ENCODE measurements at regions not wholly inside any gene's neighbourhood (a gene's known extent, or its start where the extent isn't known, plus 50 kb on each side); places are given as distances from the start of the nearest gene placed in this dataset.
"Not testable (repeated sequence)": the region's sequence is repeated elsewhere in the genome, so short reads cannot be mapped to it uniquely, and the experiment has no call there.

GRCh38 chr21:15446223-15446622, 283.6 kb upstream of the USP25 start:
- H2AFZ ChIP-seq (ENCODE audit: low read length), result no peak overlapping the region
- no peak overlapping the region for H3K27ac ChIP-seq (ENCODE audit: low read depth, low read length, poor library complexity, severe bottlenecking)
- H3K4me1 ChIP-seq (ENCODE audit: insufficient read depth, low read length, poor library complexity, severe bottlenecking), result no peaks in the 10 kb centered on the region
- no peaks in the 10 kb centered on the region for H3K79me2 ChIP-seq (ENCODE audit: insufficient read depth, low read depth, low read length)
- H3K4me2 ChIP-seq (ENCODE audit: low read length), result no peak overlapping the region
- no peaks in the 10 kb centered on the region for H3K9me2 ChIP-seq (ENCODE audit: insufficient read depth, low read length)
- intact Hi-C loops (cut with micrococcal nuclease; ENCODE audit: unreplicated experiment), result no loop called here
- ChIA-PET CTCF (ENCODE audit: unreplicated experiment) (no interaction called here), POLR2A (no interaction called here)
- H3K4me3 ChIP-seq (ENCODE audit: low read depth, low read length, poor library complexity, severe bottlenecking), result no peak overlapping the region
- H3K36me3 ChIP-seq (ENCODE audit: insufficient read depth, low read length), result no peaks in the 10 kb centered on the region
- DNase-seq (ENCODE audit: low spot score), result no peak
- no TSS peak for BruUV-seq (replicated peaks)
- no peaks in the 10 kb centered on the region for H3K9me3 ChIP-seq (ENCODE audit: low read length)
- H4K20me1 ChIP-seq (ENCODE audit: insufficient read depth, low read length), result no peaks in the 10 kb centered on the region
- no peak for TF ChIP-seq CTCF (conservative IDR thresholded peaks at IDR 0.05; ENCODE audit: low read length)
- TF ChIP-seq EZH2phosphoT487 (IDR thresholded peaks at IDR 0.05; ENCODE audit: borderline replicate concordance, low read depth, low read length), result no peak

GRCh38 chr21:15449556-15449955, 280.2 kb upstream of the USP25 start:
- H2AFZ ChIP-seq (ENCODE audit: low read length), result no peak overlapping the region
- H3K27ac ChIP-seq (ENCODE audit: low read depth, low read length, poor library complexity, severe bottlenecking), result no peak overlapping the region
- TF ChIP-seq EZH2phosphoT487 (IDR thresholded peaks at IDR 0.05; ENCODE audit: borderline replicate concordance, low read depth, low read length), result no peak
- no peak for TF ChIP-seq CTCF (conservative IDR thresholded peaks at IDR 0.05; ENCODE audit: low read length)
- ChIA-PET POLR2A (no interaction called here), CTCF (ENCODE audit: unreplicated experiment) (no interaction called here)
- H3K36me3 ChIP-seq (ENCODE audit: insufficient read depth, low read length), result no peaks in the 10 kb centered on the region
- H3K4me1 ChIP-seq (ENCODE audit: insufficient read depth, low read length, poor library complexity, severe bottlenecking), result no peaks in the 10 kb centered on the region
- H3K9me2 ChIP-seq (ENCODE audit: insufficient read depth, low read length), result no peaks in the 10 kb centered on the region
- H3K4me2 ChIP-seq (ENCODE audit: low read length), result no peak overlapping the region
- H3K9me3 ChIP-seq (ENCODE audit: low read length), result no peaks in the 10 kb centered on the region
- H3K79me2 ChIP-seq (ENCODE audit: insufficient read depth, low read depth, low read length), result no peaks in the 10 kb centered on the region
- H4K20me1 ChIP-seq (ENCODE audit: insufficient read depth, low read length), result no peaks in the 10 kb centered on the region
- H3K4me3 ChIP-seq (ENCODE audit: low read depth, low read length, poor library complexity, severe bottlenecking), result no peak overlapping the region
- no peak for DNase-seq (ENCODE audit: low spot score)
- BruUV-seq (replicated peaks), result no TSS peak
- intact Hi-C loops (cut with micrococcal nuclease; ENCODE audit: unreplicated experiment), result no loop called here

- TF ChIP-seq EZH2phosphoT487 (IDR thresholded peaks at IDR 0.05; ENCODE audit: borderline replicate concordance, low read depth, low read length) (no peak), CTCF (conservative IDR thresholded peaks at IDR 0.05; ENCODE audit: low read length) (no peak)
- no peaks in the 10 kb centered on the region for H4K20me1 ChIP-seq (ENCODE audit: insufficient read depth, low read length)
- ChIA-PET POLR2A (interaction anchor here (0.7 to 1.2 kb wide), 2 partner anchors 7 to 22 kb away, joined by 3 read pairs; no protein-coding TSS in a partner anchor), CTCF (ENCODE audit: unreplicated experiment) (no interaction called here)
- no peak overlapping the region for H3K4me3 ChIP-seq (ENCODE audit: low read depth, low read length, poor library complexity, severe bottlenecking)
- H3K9me2 ChIP-seq (ENCODE audit: insufficient read depth, low read length), result no peaks in the 10 kb centered on the region
- no peak overlapping the region for H2AFZ ChIP-seq (ENCODE audit: low read length)
- no TSS peak for BruUV-seq (replicated peaks)
- no peak for DNase-seq (ENCODE audit: low spot score)
- no peaks in the 10 kb centered on the region for H3K9me3 ChIP-seq (ENCODE audit: low read length)
- no peaks in the 10 kb centered on the region for H3K79me2 ChIP-seq (ENCODE audit: insufficient read depth, low read depth, low read length)
- H3K27ac ChIP-seq (ENCODE audit: low read depth, low read length, poor library complexity, severe bottlenecking), result no peak overlapping the region
- no peaks in the 10 kb centered on the region for H3K4me1 ChIP-seq (ENCODE audit: insufficient read depth, low read length, poor library complexity, severe bottlenecking)
- no peaks in the 10 kb centered on the region for H3K36me3 ChIP-seq (ENCODE audit: insufficient read depth, low read length)
- intact Hi-C loops (cut with micrococcal nuclease; ENCODE audit: unreplicated experiment), result no loop called here
- no peak overlapping the region for H3K4me2 ChIP-seq (ENCODE audit: low read length)
These were observed 276.5 kb upstream of the USP25 start for GRCh38 chr21:15453261-15453660.

- H3K4me2 ChIP-seq (ENCODE audit: low read length); H3K9me3 ChIP-seq (ENCODE audit: low read length); H4K20me1 ChIP-seq (ENCODE audit: insufficient read depth, low read length); H3K79me2 ChIP-seq (ENCODE audit: insufficient read depth, low read depth, low read length); BruUV-seq (replicated peaks); H2AFZ ChIP-seq (ENCODE audit: low read length); intact Hi-C loops (cut with micrococcal nuclease; ENCODE audit: unreplicated experiment); H3K9me2 ChIP-seq (ENCODE audit: insufficient read depth, low read length); H3K27ac ChIP-seq (ENCODE audit: low read depth, low read length, poor library complexity, severe bottlenecking); H3K36me3 ChIP-seq (ENCODE audit: insufficient read depth, low read length); H3K4me1 ChIP-seq (ENCODE audit: insufficient read depth, low read length, poor library complexity, severe bottlenecking); H3K4me3 ChIP-seq (ENCODE audit: low read depth, low read length, poor library complexity, severe bottlenecking); CTCF ChIA-PET (ENCODE audit: unreplicated experiment); DNase-seq (ENCODE audit: low spot score): not testable (repeated sequence)
- POLR2A ChIA-PET, result interaction anchor here (1.2 kb wide), 1 partner anchor 22 kb away, joined by 3 read pairs; no protein-coding TSS in a partner anchor
These were observed 276.0 kb upstream of the USP25 start for GRCh38 chr21:15453785-15454184.

GRCh38 chr21:15454931-15455330, 274.9 kb upstream of the USP25 start:
- intact Hi-C loops (cut with micrococcal nuclease; ENCODE audit: unreplicated experiment), result not testable (repeated sequence)

More at GRCh38 chr21:15454931-15455330, 274.9 kb upstream of the USP25 start:
- H3K4me2 ChIP-seq (ENCODE audit: low read length); H4K20me1 ChIP-seq (ENCODE audit: insufficient read depth, low read length); BruUV-seq (replicated peaks); H2AFZ ChIP-seq (ENCODE audit: low read length); H3K79me2 ChIP-seq (ENCODE audit: insufficient read depth, low read depth, low read length); H3K4me3 ChIP-seq (ENCODE audit: low read depth, low read length, poor library complexity, severe bottlenecking); H3K9me2 ChIP-seq (ENCODE audit: insufficient read depth, low read length); CTCF ChIA-PET (ENCODE audit: unreplicated experiment); H3K9me3 ChIP-seq (ENCODE audit: low read length); DNase-seq (ENCODE audit: low spot score); H3K27ac ChIP-seq (ENCODE audit: low read depth, low read length, poor library complexity, severe bottlenecking); H3K36me3 ChIP-seq (ENCODE audit: insufficient read depth, low read length); H3K4me1 ChIP-seq (ENCODE audit: insufficient read depth, low read length, poor library complexity, severe bottlenecking): not testable (repeated sequence)
- POLR2A ChIA-PET, result interaction anchor here (0.5 kb wide), 1 partner anchor 548 kb away, joined by 4 read pairs; no protein-coding TSS in a partner anchor

All from OCI-LY7 (cell line).